ENCODE measurements at regions not wholly inside any gene's neighbourhood (a gene's known extent, or its start where the extent isn't known, plus 50 kb on each side); places are given as distances from the start of the nearest gene placed in this dataset.

DNA sequence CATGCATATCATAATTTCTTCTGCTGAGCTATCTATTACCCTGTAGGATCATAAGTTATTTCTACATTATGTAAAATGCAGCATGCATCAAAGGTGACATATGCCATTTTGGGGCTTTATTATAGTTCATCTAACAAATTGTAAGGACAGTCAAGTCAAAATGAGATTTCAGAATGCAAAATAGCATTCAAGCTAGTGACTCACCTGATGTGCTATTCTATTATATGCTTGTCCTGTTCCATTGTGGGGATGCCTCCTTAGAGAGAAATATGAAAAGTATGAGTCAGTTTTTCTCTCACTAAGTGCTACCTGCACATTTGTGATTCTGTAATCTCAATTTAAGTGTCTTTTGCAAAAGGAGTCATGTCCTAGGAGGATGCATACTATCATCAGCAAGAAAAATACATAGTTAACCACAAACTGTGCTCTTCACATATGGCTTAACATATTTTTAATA, 647.0 kb upstream of the PCDH10 start:
- DNase-seq: no peak
- Histone ChIP-seq H4K20me1 (ENCODE audit: insufficient read depth) (no peaks in the 10 kb centered on the region), H3K4me2 (no peak overlapping the region), H3K27ac (no peak overlapping the region), H3K27me3 (ENCODE audit: insufficient read depth, low read depth) (no peaks in the 10 kb centered on the region), H3K9me2 (ENCODE audit: insufficient read depth) (no peaks in the 10 kb centered on the region), H2AFZ (no peak overlapping the region), H3F3A (ENCODE audit: insufficient read depth, low read depth) (no peaks in the 10 kb centered on the region), H3K4me1 (replicated peaks; ENCODE audit: insufficient read depth) (no peaks in the 10 kb centered on the region), H3K79me2 (ENCODE audit: low read depth) (no peaks in the 10 kb centered on the region), H3K36me3 (ENCODE audit: low read depth) (no peaks in the 10 kb centered on the region), H3K4me3 (no peak overlapping the region), H3K9me3 (ENCODE audit: insufficient read depth, low read depth) (no peaks in the 10 kb centered on the region)
- TF ChIP-seq, protein P1, sequence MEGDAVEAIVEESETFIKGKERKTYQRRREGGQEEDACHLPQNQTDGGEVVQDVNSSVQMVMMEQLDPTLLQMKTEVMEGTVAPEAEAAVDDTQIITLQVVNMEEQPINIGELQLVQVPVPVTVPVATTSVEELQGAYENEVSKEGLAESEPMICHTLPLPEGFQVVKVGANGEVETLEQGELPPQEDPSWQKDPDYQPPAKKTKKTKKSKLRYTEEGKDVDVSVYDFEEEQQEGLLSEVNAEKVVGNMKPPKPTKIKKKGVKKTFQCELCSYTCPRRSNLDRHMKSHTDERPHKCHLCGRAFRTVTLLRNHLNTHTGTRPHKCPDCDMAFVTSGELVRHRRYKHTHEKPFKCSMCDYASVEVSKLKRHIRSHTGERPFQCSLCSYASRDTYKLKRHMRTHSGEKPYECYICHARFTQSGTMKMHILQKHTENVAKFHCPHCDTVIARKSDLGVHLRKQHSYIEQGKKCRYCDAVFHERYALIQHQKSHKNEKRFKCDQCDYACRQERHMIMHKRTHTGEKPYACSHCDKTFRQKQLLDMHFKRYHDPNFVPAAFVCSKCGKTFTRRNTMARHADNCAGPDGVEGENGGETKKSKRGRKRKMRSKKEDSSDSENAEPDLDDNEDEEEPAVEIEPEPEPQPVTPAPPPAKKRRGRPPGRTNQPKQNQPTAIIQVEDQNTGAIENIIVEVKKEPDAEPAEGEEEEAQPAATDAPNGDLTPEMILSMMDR (conservative IDR thresholded peaks at IDR 0.05): no peak
- TF ChIP-seq EZH2 (IDR thresholded peaks at IDR 0.05; ENCODE audit: low read depth): no peak
- ChIA-PET CTCF (no interaction called here), POLR2A (ENCODE audit: unreplicated experiment) (no interaction called here)
- intact Hi-C loops (cut with micrococcal nuclease; ENCODE audit: unreplicated experiment): no loop called here
- BruUV-seq (replicated peaks): no TSS peak

DNA sequence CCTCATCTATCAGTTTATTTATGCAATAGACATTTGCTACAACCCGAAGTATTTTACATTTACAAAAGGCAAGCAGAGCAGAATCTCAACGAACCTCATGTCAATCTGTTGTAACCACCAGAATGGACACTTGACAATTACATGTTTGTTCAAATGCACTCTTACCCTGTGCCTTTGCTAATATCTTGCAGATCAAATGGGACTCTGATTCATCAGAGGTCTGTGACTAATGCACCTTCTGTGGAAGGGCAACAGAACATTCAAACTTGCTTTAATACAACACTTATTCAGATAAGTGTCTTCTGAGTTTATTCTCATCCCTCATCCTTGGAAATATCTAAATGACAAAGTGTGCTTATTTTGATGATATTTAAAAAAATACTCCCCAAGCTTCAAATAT, 644.7 kb upstream of the PCDH10 start:
- no peaks in the 10 kb centered on the region for H3K79me2 ChIP-seq (ENCODE audit: low read depth)
- no peaks in the 10 kb centered on the region for H3K4me1 ChIP-seq (replicated peaks; ENCODE audit: insufficient read depth)
- H3K36me3 ChIP-seq (ENCODE audit: low read depth): no peaks in the 10 kb centered on the region
- H3K4me3 ChIP-seq: no peak overlapping the region
- no peaks in the 10 kb centered on the region for H3K9me3 ChIP-seq (ENCODE audit: insufficient read depth, low read depth)
- no TSS peak for BruUV-seq (replicated peaks)
- TF ChIP-seq, protein P1 (conservative IDR thresholded peaks at IDR 0.05): no peak
- TF ChIP-seq EZH2 (IDR thresholded peaks at IDR 0.05; ENCODE audit: low read depth): no peak
- H3F3A ChIP-seq (ENCODE audit: insufficient read depth, low read depth): no peaks in the 10 kb centered on the region
- H3K27ac ChIP-seq: no peak overlapping the region
- no peaks in the 10 kb centered on the region for H3K27me3 ChIP-seq (ENCODE audit: insufficient read depth, low read depth)
- H2AFZ ChIP-seq: no peak overlapping the region
- ChIA-PET POLR2A (ENCODE audit: unreplicated experiment) (no interaction called here), CTCF (no interaction called here)
- no peaks in the 10 kb centered on the region for H3K9me2 ChIP-seq (ENCODE audit: insufficient read depth)
- no peaks in the 10 kb centered on the region for H4K20me1 ChIP-seq (ENCODE audit: insufficient read depth)
- intact Hi-C loops (cut with micrococcal nuclease; ENCODE audit: unreplicated experiment): no loop called here
- no peak for DNase-seq
- H3K4me2 ChIP-seq: no peak overlapping the region

DNA sequence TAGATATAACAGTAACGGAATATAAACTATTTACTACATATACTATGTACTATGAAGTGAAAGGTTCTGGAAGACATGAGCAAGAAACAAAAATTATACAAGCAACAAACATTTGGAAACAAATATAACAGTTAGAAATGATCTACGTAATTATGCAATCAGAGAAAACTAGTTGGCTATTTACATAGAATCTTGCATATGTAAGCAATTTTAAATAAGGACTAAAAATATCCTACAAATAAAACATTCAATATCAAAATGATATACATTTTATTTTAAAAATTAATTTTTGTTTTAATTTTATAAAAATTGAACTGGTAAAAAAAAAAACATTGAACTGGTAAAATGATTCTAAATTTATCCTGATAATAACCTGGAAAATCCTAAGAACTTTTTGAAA, 642.5 kb upstream of the PCDH10 start:
- intact Hi-C loops (cut with micrococcal nuclease; ENCODE audit: unreplicated experiment): no loop called here
- no peak overlapping the region for H3K27ac ChIP-seq
- H3K79me2 ChIP-seq (ENCODE audit: low read depth): no peaks in the 10 kb centered on the region
- no peaks in the 10 kb centered on the region for H3K4me1 ChIP-seq (replicated peaks; ENCODE audit: insufficient read depth)
- no peak for DNase-seq
- H3K4me3 ChIP-seq: no peak overlapping the region
- no peaks in the 10 kb centered on the region for H3K36me3 ChIP-seq (ENCODE audit: low read depth)
- H2AFZ ChIP-seq: no peak overlapping the region
- H3K9me3 ChIP-seq (ENCODE audit: insufficient read depth, low read depth): no peaks in the 10 kb centered on the region
- ChIA-PET POLR2A (ENCODE audit: unreplicated experiment) (no interaction called here), CTCF (no interaction called here)
- no peak overlapping the region for H3K4me2 ChIP-seq
- H3K9me2 ChIP-seq (ENCODE audit: insufficient read depth): no peaks in the 10 kb centered on the region
- no TSS peak for BruUV-seq (replicated peaks)
- TF ChIP-seq, protein P1 (conservative IDR thresholded peaks at IDR 0.05): no peak
- TF ChIP-seq EZH2 (IDR thresholded peaks at IDR 0.05; ENCODE audit: low read depth): no peak
- no peaks in the 10 kb centered on the region for H3F3A ChIP-seq (ENCODE audit: insufficient read depth, low read depth)
- no peaks in the 10 kb centered on the region for H3K27me3 ChIP-seq (ENCODE audit: insufficient read depth, low read depth)
- no peaks in the 10 kb centered on the region for H4K20me1 ChIP-seq (ENCODE audit: insufficient read depth)

All from PC-9 (cell line).